Gastrocnemius medialis (tissue), 4 donors: ENCODE measurements at regions not wholly inside any gene's neighbourhood (a gene's known extent, or its start where the extent isn't known, plus 50 kb on each side); places are given as distances from the start of the nearest gene placed in this dataset.

ENCODE experiments used
- ATAC-seq, 2 donors: fragments of 150-250 bp; one replicate each; pipeline ENCODE4 v1.9.1; 2016
- DNase-seq, 2 donors: peaks; one replicate each; pipeline ENCODE4 v3.0.0-alpha.2; 2019
- H3K27ac ChIP-seq, 4 donors: fragments of 200-600 bp; sonication (generic); 1 replicate in 1 of 4; 2 replicates in 3 of 4; pipeline ENCODE4 v1.5.1; 2016 to 2018; ENCODE audit warnings: mild to moderate bottlenecking in 2 of 4, moderate library complexity in 1 of 4
- H3K27me3 ChIP-seq, 3 donors: fragments of 200-600 bp; sonication (generic) in 2 of 3; 1 replicate in 1 of 3; 2 replicates in 2 of 3; pipeline versions ENCODE4 v1.5.1 to v1.6.0; 2016 to 2019; ENCODE audit warnings: mild to moderate bottlenecking in 1 of 3, moderate library complexity in 1 of 3
- H3K36me3 ChIP-seq, 2 donors: fragments of 200-600 bp; sonication (generic) in 1 of 2; one replicate each; pipeline ENCODE4 v1.5.1; 2017 to 2018
- H3K4me1 ChIP-seq, 2 donors: fragments of 200-600 bp; sonication (generic) in 1 of 2; one replicate each; pipeline ENCODE4 v1.5.1; 2016 to 2017; ENCODE audit warnings: mild to moderate bottlenecking in 2 of 2
- H3K4me3 ChIP-seq, 4 donors: fragments of 200-600 bp; sonication (generic) in 3 of 4; 1 replicate in 1 of 4; 2 replicates in 3 of 4; pipeline ENCODE4 v1.5.1; 2016 to 2019; ENCODE audit warnings: mild to moderate bottlenecking in 2 of 4
- H3K9me3 ChIP-seq, 3 donors: fragments of 200-600 bp; sonication (generic) in 2 of 3; 1 replicate in 1 of 3; 2 replicates in 2 of 3; pipeline ENCODE4 v1.5.1; 2016 to 2019
- CTCF ChIP-seq, 5 experiments: fragments of 450-650 bp in 3 of 5; fragments of 200-600 bp in 2 of 5; sonication (generic) in 2 of 5; IDR thresholded peaks in 4 of 5; conservative IDR thresholded peaks in 1 of 5; 1 replicate in 4 of 5; 2 replicates in 1 of 5; pipeline ENCODE4 v1.5.1; 2016 to 2019; ENCODE audit warnings: antibody characterized with exemption in 5 of 5, mild to moderate bottlenecking in 3 of 5, moderate library complexity in 3 of 5
- POLR2A ChIP-seq, 2 donors: fragments of 450-650 bp; IDR thresholded peaks; one replicate each; pipeline ENCODE4 v1.6.1; 2017; ENCODE audit warnings: antibody characterized with exemption in 2 of 2, mild to moderate bottlenecking in 2 of 2, moderate library complexity in 2 of 2
- in situ Hi-C, 4 donors: fragments of 200-750 bp; cut with MboI; loops; one replicate each; pipeline versions ENCODE4 v1.15.0 to v1.8.0; 2017; ENCODE audit warnings: low sequenced_read_pairs in 4 of 4
- intact Hi-C: fragments of 100-400 bp; cut with DNase I; formaldehyde crosslinking; loops from one replicate; pipeline ENCODE4 v1.15.1; 2023; ENCODE audit warnings: low total_unique reads

GRCh38 chr15:58244536-58244935, 106.4 kb downstream of the AQP9 start:
- H3K9me3 ChIP-seq = no peaks in the 10 kb centered on the region
- intact Hi-C loops = no loop called here

DNA sequence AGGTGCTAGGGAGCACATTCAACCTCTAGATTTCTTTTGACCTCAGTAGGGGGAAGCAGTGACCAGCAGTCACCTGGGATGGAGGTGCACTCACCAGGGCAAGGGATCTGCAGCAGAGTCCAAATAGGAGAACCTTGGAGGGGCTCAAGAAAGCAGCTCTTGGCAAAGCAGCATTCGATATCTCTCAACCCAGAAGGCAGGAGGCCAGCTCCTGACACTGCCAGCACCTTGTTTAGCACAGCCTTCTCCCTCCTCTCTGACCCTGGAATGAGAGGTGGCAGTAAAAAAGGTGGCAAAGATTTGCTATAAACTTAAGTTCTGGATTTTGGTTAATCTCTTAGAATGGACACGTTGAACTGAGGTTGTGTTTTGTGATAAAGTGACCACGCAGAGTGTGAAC, 107.9 kb downstream of the AQP9 start:
- TF ChIP-seq CTCF (IDR thresholded peaks at IDR 0.05 in 4 of 5, conservative IDR thresholded peaks at IDR 0.05 in 1 of 5) (no peak), POLR2A (IDR thresholded peaks at IDR 0.05) (no peak)
- no peaks in the 10 kb centered on the region for H3K36me3 ChIP-seq
- peaks cover 46 to 48% of the 10 kb centered on the region in 2 donors for H3K4me1 ChIP-seq
- no peak overlapping the region for H3K4me3 ChIP-seq
- DNase-seq (no peak), ATAC-seq (no peak)
- in situ Hi-C loops (loop anchor here in 3 of 4 donors (25.0 kb wide), 2 partner anchors 91 to 516 kb away; partner anchors contain the start of gene MINDY2 (in 1 of the 3)), intact Hi-C loops (loop anchor here (5.0 kb wide), 1 partner anchor 86 kb away; no protein-coding TSS in a partner anchor)
- H3K27ac ChIP-seq = peak overlapping the region; percentile 88 to 97 (median 91)
- H3K27me3 ChIP-seq = no peaks in the 10 kb centered on the region
- H3K9me3 ChIP-seq = no peaks in the 10 kb centered on the region

More at GRCh38 chr15:58244536-58244935, 106.4 kb downstream of the AQP9 start:
- DNase-seq (no peak), ATAC-seq (no peak)
- in situ Hi-C loops = loop anchor here in 3 of 4 donors (25.0 kb wide), 2 partner anchors 93 to 518 kb away; partner anchors contain the start of gene MINDY2 (in 1 of the 3)
- Histone ChIP-seq H3K36me3 (no peaks in the 10 kb centered on the region), H3K4me3 (no peak overlapping the region), H3K4me1 (peaks cover 56 to 57% of the 10 kb centered on the region in 2 donors), H3K27ac (peak overlapping the region in 2 of 4 donors; percentile 88 to 97), H3K27me3 (no peaks in the 10 kb centered on the region)
- TF ChIP-seq POLR2A (IDR thresholded peaks at IDR 0.05) (no peak), CTCF (IDR thresholded peaks at IDR 0.05 in 4 of 5, conservative IDR thresholded peaks at IDR 0.05 in 1 of 5) (no peak)

- peak; percentile 54 to 68 for TF ChIP-seq POLR2A (IDR thresholded peaks at IDR 0.05)
- TF ChIP-seq CTCF (IDR thresholded peaks at IDR 0.05 in 4 of 5, conservative IDR thresholded peaks at IDR 0.05 in 1 of 5) = no peak
- H3K27me3 ChIP-seq = no peaks in the 10 kb centered on the region
- ATAC-seq (peak; percentile 90 to 97), DNase-seq (peak; percentile 96 to 97)
- peak overlapping the region in 1 of 4 donors; percentile 11 for H3K4me3 ChIP-seq
- H3K27ac ChIP-seq = peak overlapping the region; percentile 88 to 97 (median 91)
- no peaks in the 10 kb centered on the region for H3K9me3 ChIP-seq
- intact Hi-C loops (loop anchor here (1.0 to 5.0 kb wide), 2 partner anchors 10 to 84 kb away; no protein-coding TSS in a partner anchor), in situ Hi-C loops (loop anchor here in 3 of 4 donors (25.0 kb wide), 2 partner anchors 89 to 514 kb away; partner anchors contain the start of gene MINDY2 (in 1 of the 3))
- H3K36me3 ChIP-seq = no peaks in the 10 kb centered on the region
- H3K4me1 ChIP-seq = peaks cover 43% of the 10 kb centered on the region in 2 donors
Measured at GRCh38 chr15:58247855-58248842, 110.0 kb downstream of the AQP9 start.

GRCh38 chr15:58249646-58250312, 111.6 kb downstream of the AQP9 start:
- no peak overlapping the region for H3K4me3 ChIP-seq
- H3K36me3 ChIP-seq = no peaks in the 10 kb centered on the region
- DNase-seq (no peak), ATAC-seq (no peak)
- no peaks in the 10 kb centered on the region for H3K9me3 ChIP-seq
- TF ChIP-seq CTCF (IDR thresholded peaks at IDR 0.05 in 4 of 5, conservative IDR thresholded peaks at IDR 0.05 in 1 of 5) (no peak), POLR2A (IDR thresholded peaks at IDR 0.05) (no peak)
- H3K27ac ChIP-seq = peak overlapping the region; percentile 88 to 97 (median 91)
- intact Hi-C loops = loop anchor here (5.0 kb wide), 1 partner anchor 83 kb away; no protein-coding TSS in a partner anchor
- in situ Hi-C loops = loop anchor here in 3 of 4 donors (25.0 kb wide), 2 partner anchors 88 to 513 kb away; partner anchors contain the start of gene MINDY2 (in 1 of the 3)
- no peaks in the 10 kb centered on the region for H3K27me3 ChIP-seq
- peaks cover 37 to 43% of the 10 kb centered on the region in 2 donors for H3K4me1 ChIP-seq
